OCI-LY7 (cell line): ENCODE measurements at regions not wholly inside any gene's neighbourhood (a gene's known extent, or its start where the extent isn't known, plus 50 kb on each side); places are given as distances from the start of the nearest gene placed in this dataset.

Experiments
- EZH2phosphoT487 ChIP-seq: fragments of 200-600 bp; sonication (generic); IDR thresholded peaks from 2 replicates; pipeline ENCODE4 v1.6.1; 2018; ENCODE audit warnings: low read depth, borderline replicate concordance, mild to moderate bottlenecking, mixed run types, antibody characterized with exemption, low read length, moderate library complexity, mixed read lengths
- TF ChIP-seq, protein P1 (sequence below): fragments of 200-600 bp; sonication (generic); conservative IDR thresholded peaks from 2 replicates; pipeline ENCODE4 v1.5.1; 2014; ENCODE audit warnings: mild to moderate bottlenecking, antibody characterized with exemption, low read length, moderate library complexity, mixed read lengths

GRCh38 chr3:173301647-173302046 lies 95.9 kb upstream of the NLGN1 start:
- TF ChIP-seq, protein P1, sequence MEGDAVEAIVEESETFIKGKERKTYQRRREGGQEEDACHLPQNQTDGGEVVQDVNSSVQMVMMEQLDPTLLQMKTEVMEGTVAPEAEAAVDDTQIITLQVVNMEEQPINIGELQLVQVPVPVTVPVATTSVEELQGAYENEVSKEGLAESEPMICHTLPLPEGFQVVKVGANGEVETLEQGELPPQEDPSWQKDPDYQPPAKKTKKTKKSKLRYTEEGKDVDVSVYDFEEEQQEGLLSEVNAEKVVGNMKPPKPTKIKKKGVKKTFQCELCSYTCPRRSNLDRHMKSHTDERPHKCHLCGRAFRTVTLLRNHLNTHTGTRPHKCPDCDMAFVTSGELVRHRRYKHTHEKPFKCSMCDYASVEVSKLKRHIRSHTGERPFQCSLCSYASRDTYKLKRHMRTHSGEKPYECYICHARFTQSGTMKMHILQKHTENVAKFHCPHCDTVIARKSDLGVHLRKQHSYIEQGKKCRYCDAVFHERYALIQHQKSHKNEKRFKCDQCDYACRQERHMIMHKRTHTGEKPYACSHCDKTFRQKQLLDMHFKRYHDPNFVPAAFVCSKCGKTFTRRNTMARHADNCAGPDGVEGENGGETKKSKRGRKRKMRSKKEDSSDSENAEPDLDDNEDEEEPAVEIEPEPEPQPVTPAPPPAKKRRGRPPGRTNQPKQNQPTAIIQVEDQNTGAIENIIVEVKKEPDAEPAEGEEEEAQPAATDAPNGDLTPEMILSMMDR: no peak
- TF ChIP-seq EZH2phosphoT487: no peak
